ENCODE measurements at regions not wholly inside any gene's neighbourhood (a gene's known extent, or its start where the extent isn't known, plus 50 kb on each side); places are given as distances from the start of the nearest gene placed in this dataset.

GRCh38 chr5:8135742-8136141 is 266.8 kb downstream of the MTRR start:
- H3K4me2 ChIP-seq (ENCODE audit: insufficient read depth in 1 of 2, low read depth in 2 of 2, low read length in 2 of 2) = no peak overlapping the region
- CTCF ChIA-PET (ENCODE audit: partially characterized antibody) = interaction anchor here (1.1 to 1.3 kb wide), 2 partner anchors 19 to 208 kb away, joined by 3 to 4 read pairs; no protein-coding TSS in a partner anchor
- no peaks in the 10 kb centered on the region for H3K79me1 ChIP-seq (ENCODE audit: low read depth, low read length)
- no peak overlapping the region for H3K18ac ChIP-seq (ENCODE audit: extremely low read depth, low read length)
- H3K27me3 ChIP-seq (replicated peaks in 1 of 4; ENCODE audit: control insufficient read depth in 3 of 4, extremely low read depth in 1 of 4, insufficient read depth in 3 of 4, low read length in 3 of 4) = no peaks in the 10 kb centered on the region
- no peak overlapping the region for H2BK12ac ChIP-seq (ENCODE audit: low read depth, low read length)
- H3K4me1 ChIP-seq (replicated peaks in 1 of 4; ENCODE audit: control insufficient read depth in 3 of 4, insufficient read depth in 4 of 4, low read length in 3 of 4) = no peaks in the 10 kb centered on the region
- H2AK5ac ChIP-seq (ENCODE audit: low read depth, low read length) = no peak overlapping the region
- H3K36me3 ChIP-seq (ENCODE audit: control insufficient read depth in 2 of 4, insufficient read depth in 4 of 4, low read length in 3 of 4) = no peaks in the 10 kb centered on the region
- H3K79me2 ChIP-seq (ENCODE audit: control insufficient read depth in 1 of 2, insufficient read depth in 2 of 2, low read length in 2 of 2) = no peaks in the 10 kb centered on the region
- H3K23ac ChIP-seq (ENCODE audit: insufficient read length) = no peak overlapping the region
- H2AFZ ChIP-seq (ENCODE audit: low read length) = no peak overlapping the region
- FAIRE-seq (no peak), DNase-seq (ENCODE audit: low read depth in 1 of 2, low spot score in 2 of 2) (no peak)
- no peak overlapping the region for H2BK5ac ChIP-seq (ENCODE audit: low read depth, low read length)
- H2BK15ac ChIP-seq (ENCODE audit: low read length) = no peak overlapping the region
- no peak overlapping the region for H3K14ac ChIP-seq (ENCODE audit: insufficient read length)
- no peaks in the 10 kb centered on the region for H4K20me1 ChIP-seq (replicated peaks in 1 of 2; ENCODE audit: control insufficient read depth in 1 of 2, insufficient read depth in 2 of 2, low read length in 2 of 2)
- H4K8ac ChIP-seq (ENCODE audit: extremely low read depth, insufficient read depth, low read length) = no peak overlapping the region
- WGBS, 2 experiments (ENCODE audit: extremely low coverage in 1 of 2, insufficient coverage in 1 of 2, insufficient read length in 1 of 2, insufficient replicate concordance in 2 of 2, low coverage in 1 of 2, low lambda C conversion rate in 2 of 2, missing lambda C conversion rate in 1 of 2) = 77% methylated on average over 4 of the region's 4 CpGs; no CpG with 5 or more reads in 1 of the 2 experiments
- H3K9ac ChIP-seq (replicated peaks in 1 of 4; ENCODE audit: extremely low read depth in 1 of 4, low read depth in 3 of 4, low read length in 3 of 4) = no peak overlapping the region
- H3K4me3 ChIP-seq (ENCODE audit: extremely low read depth in 1 of 4, insufficient read depth in 2 of 4, low read depth in 3 of 4, low read length in 4 of 4) = no peak overlapping the region
- H4K5ac ChIP-seq (ENCODE audit: insufficient read length, low read depth, low read length) = no peak overlapping the region
- no peak overlapping the region for H3K27ac ChIP-seq (ENCODE audit: low read depth, low read length)
- H2BK20ac ChIP-seq (ENCODE audit: low read length) = no peak overlapping the region
- no peaks in the 10 kb centered on the region for H3K23me2 ChIP-seq (ENCODE audit: low read depth, low read length)
- POLR2A ChIA-PET (ENCODE audit: partially characterized antibody) = no interaction called here
- no peak overlapping the region for H2BK120ac ChIP-seq (replicated peaks; ENCODE audit: low read depth, low read length)
- H3K4ac ChIP-seq (replicated peaks; ENCODE audit: insufficient read length, low read depth, low read length) = no peak overlapping the region
- no peaks in the 10 kb centered on the region for H3K9me3 ChIP-seq (ENCODE audit: insufficient read depth in 2 of 2, low read depth in 1 of 2, low read length in 1 of 2)
- no peak overlapping the region for H3K56ac ChIP-seq (replicated peaks; ENCODE audit: insufficient read length, low read depth, low read length)
- H4K91ac ChIP-seq (replicated peaks; ENCODE audit: insufficient read length, low read length) = no peak overlapping the region
- no peak for TF ChIP-seq HDAC6 (IDR thresholded peaks at IDR 0.05; ENCODE audit: low read depth, low read length)
- no peak for TF ChIP-seq CHD1 (IDR thresholded peaks at IDR 0.05; ENCODE audit: low read depth, low read length)
- no peak for TF ChIP-seq SP1 (IDR thresholded peaks at IDR 0.05; ENCODE audit: low read depth, low read length)
- no peak for TF ChIP-seq HDAC2 (IDR thresholded peaks at IDR 0.05; ENCODE audit: borderline replicate concordance in 1 of 2, low read depth in 2 of 2, low read length in 2 of 2)
- TF ChIP-seq NRF1 (IDR thresholded peaks at IDR 0.05; ENCODE audit: low read depth, low read length) = no peak
- TF ChIP-seq KDM1A (IDR thresholded peaks at IDR 0.05; ENCODE audit: borderline replicate concordance, low read length) = no peak
- no peak for TF ChIP-seq EZH2 (IDR thresholded peaks at IDR 0.05; ENCODE audit: low read depth, low read length, severe bottlenecking)
- TF ChIP-seq FOSL1 (IDR thresholded peaks at IDR 0.05; ENCODE audit: insufficient read depth, low read depth, low read length) = no peak
- TF ChIP-seq POLR2A (IDR thresholded peaks at IDR 0.05; ENCODE audit: control extremely low read depth in 1 of 2, low read depth in 2 of 2, low read length in 2 of 2) = no peak
- TF ChIP-seq RAD21 (IDR thresholded peaks at IDR 0.05 in 1 of 2, conservative IDR thresholded peaks at IDR 0.05 in 1 of 2; ENCODE audit: low read depth in 2 of 2, low read length in 2 of 2) = no peak
- no peak for TF ChIP-seq SP2 (IDR thresholded peaks at IDR 0.05; ENCODE audit: low read length)
- TF ChIP-seq, protein P1, sequence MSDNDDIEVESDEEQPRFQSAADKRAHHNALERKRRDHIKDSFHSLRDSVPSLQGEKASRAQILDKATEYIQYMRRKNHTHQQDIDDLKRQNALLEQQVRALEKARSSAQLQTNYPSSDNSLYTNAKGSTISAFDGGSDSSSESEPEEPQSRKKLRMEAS (IDR thresholded peaks at IDR 0.05) = no peak
- no peak for TF ChIP-seq PHF8 (conservative IDR thresholded peaks at IDR 0.05; ENCODE audit: low read depth, low read length)
- no peak for TF ChIP-seq ATF3 (IDR thresholded peaks at IDR 0.05; ENCODE audit: insufficient read depth, low read depth, low read length)

Measured in H1 (cell line).